Right lobe of liver (tissue), 4 donors: ENCODE measurements at regions not wholly inside any gene's neighbourhood (a gene's known extent, or its start where the extent isn't known, plus 50 kb on each side); places are given as distances from the start of the nearest gene placed in this dataset.
"Not testable (repeated sequence)": the region's sequence is repeated elsewhere in the genome, so short reads cannot be mapped to it uniquely, and the experiment has no call there.

ENCODE experiments used
- CTCF ChIP-seq, 4 donors: fragments of 200-600 bp in 3 of 4; fragments of 450-650 bp in 1 of 4; IDR thresholded peaks; one replicate each; pipeline versions ENCODE4 v1.5.1 to v1.8.0; 2016 to 2022; ENCODE audit warnings: antibody characterized with exemption in 4 of 4, mild to moderate bottlenecking in 2 of 4
- POLR2A ChIP-seq: fragments of 450-650 bp; IDR thresholded peaks from one replicate; pipeline ENCODE4 v1.6.1; 2017; ENCODE audit warnings: antibody characterized with exemption, mild to moderate bottlenecking
- donor health status: DM: no; HTN: no; CAD: no.
- donor health status: DM: no; HTN: no; CAD: no.
- donor health status: DM: no; HTN: yes; CAD: no.

GRCh38 chr19:57035740-57036139 lies 84.0 kb upstream of the USP29 start:
- TF ChIP-seq CTCF (IDR thresholded peaks at IDR 0.05); POLR2A: not testable (repeated sequence)
